GM21717 (cell line): ENCODE measurements at regions not wholly inside any gene's neighbourhood (a gene's known extent, or its start where the extent isn't known, plus 50 kb on each side); places are given as distances from the start of the nearest gene placed in this dataset.

Source experiments
- ATAC-seq: cut with Tn5 transposase; IDR thresholded peaks from one replicate; pipeline ENCODE4 v1.9.1; 2021; ENCODE audit warnings: mild to moderate bottlenecking, moderate library complexity; ENCODE audit not compliant: unreplicated experiment

GRCh38 chr1:172946814-172947507 is 103.8 kb downstream of the TNFSF18 start:
- ATAC-seq = no peak

GRCh38 chr1:172948457-172948856 is 102.3 kb downstream of the TNFSF18 start:
- no peak for ATAC-seq

- ATAC-seq = no peak
These were observed 101.6 kb downstream of the TNFSF18 start for GRCh38 chr1:172949096-172949495.

- no peak for ATAC-seq
These were observed 100.2 kb downstream of the TNFSF18 start for GRCh38 chr1:172950528-172950927.

- ATAC-seq = no peak
These were observed 98.9 kb downstream of the TNFSF18 start for GRCh38 chr1:172951730-172952365.

GRCh38 chr1:172952516-172952915 is 98.2 kb downstream of the TNFSF18 start:
- ATAC-seq = no peak

GRCh38 chr1:172954476-172955150 is 96.1 kb downstream of the TNFSF18 start:
- no peak for ATAC-seq

GRCh38 chr1:172955161-172955815 is 95.5 kb downstream of the TNFSF18 start:
- ATAC-seq = no peak

GRCh38 chr1:172956871-172957270 is 93.9 kb downstream of the TNFSF18 start:
- no peak for ATAC-seq

GRCh38 chr1:172957491-172957890 is 93.2 kb downstream of the TNFSF18 start:
- no peak for ATAC-seq

GRCh38 chr1:172959571-172959970 is 91.2 kb downstream of the TNFSF18 start:
- ATAC-seq = no peak

GRCh38 chr1:172960019-172960418 is 90.7 kb downstream of the TNFSF18 start:
- ATAC-seq = no peak

- ATAC-seq = no peak
These were observed 90.1 kb downstream of the TNFSF18 start for GRCh38 chr1:172960454-172961208.

GRCh38 chr1:172964864-172965263 is 85.9 kb downstream of the TNFSF18 start:
- ATAC-seq = no peak

GRCh38 chr1:172966844-172967540 is 83.7 kb downstream of the TNFSF18 start:
- ATAC-seq = no peak

GRCh38 chr1:172967936-172968335 is 82.8 kb downstream of the TNFSF18 start:
- no peak for ATAC-seq

GRCh38 chr1:172969611-172970010 is 81.1 kb downstream of the TNFSF18 start:
- no peak for ATAC-seq

GRCh38 chr1:172970186-172970585 is 80.6 kb downstream of the TNFSF18 start:
- ATAC-seq = no peak

GRCh38 chr1:172971241-172971640 is 79.5 kb downstream of the TNFSF18 start:
- no peak for ATAC-seq

GRCh38 chr1:172972258-172972657 is 78.5 kb downstream of the TNFSF18 start:
- no peak for ATAC-seq
